DND-41 (cell line): ENCODE measurements at regions not wholly inside any gene's neighbourhood (a gene's known extent, or its start where the extent isn't known, plus 50 kb on each side); places are given as distances from the start of the nearest gene placed in this dataset.

ENCODE experiments used
- ATAC-seq: fragments of 200-7000 bp; cut with Tn5 transposase; 3 replicates; pipeline ENCODE4 v1.9.1; 2021; ENCODE audit warnings: low read depth; ENCODE audit not compliant: insufficient read depth
- DNase-seq: peaks from one replicate; pipeline ENCODE4 v3.0.0-alpha.2; 2020
- H2AFZ ChIP-seq: 2 replicates; pipeline ENCODE4 v1.6.0; 2012; ENCODE audit warnings: low read depth, low read length
- H3K27ac ChIP-seq: 2 replicates; pipeline ENCODE4 v1.5.1; 2012; ENCODE audit warnings: low read length, inconsistent platforms
- H3K27me3 ChIP-seq: fragments of 200-600 bp; sonication (generic); 2 replicates; pipeline ENCODE4 v1.6.0; 2012; ENCODE audit warnings: low read length, mild to moderate bottlenecking, inconsistent platforms; ENCODE audit not compliant: insufficient read depth, poor library complexity
- H3K36me3 ChIP-seq: 2 replicates; pipeline ENCODE4 v1.5.1; 2012; ENCODE audit warnings: low read length, inconsistent platforms; ENCODE audit not compliant: insufficient read depth
- H3K4me1 ChIP-seq: 2 replicates; pipeline ENCODE4 v1.5.1; 2012; ENCODE audit warnings: mild to moderate bottlenecking, low read length; ENCODE audit not compliant: insufficient read depth
- H3K4me2 ChIP-seq: 2 replicates; pipeline ENCODE4 v1.6.0; 2012; ENCODE audit warnings: mild to moderate bottlenecking, moderate library complexity, low read length, inconsistent platforms; ENCODE audit not compliant: insufficient read depth
- H3K4me3 ChIP-seq, 2 experiments: fragments of 200-600 bp in 1 of 2; shearing (Covaris generic) in 1 of 2; 2 replicates each; pipeline ENCODE4 v1.5.1; 2012 to 2016; ENCODE audit warnings: inconsistent platforms in 2 of 2, low read length in 2 of 2, mild to moderate bottlenecking in 2 of 2, low read depth in 1 of 2, moderate library complexity in 1 of 2
- H3K79me2 ChIP-seq: 2 replicates; pipeline ENCODE4 v1.6.0; 2012; ENCODE audit warnings: low read length, inconsistent platforms; ENCODE audit not compliant: insufficient read depth
- H3K9ac ChIP-seq: 2 replicates; pipeline ENCODE4 v1.6.0; 2012; ENCODE audit warnings: low read depth, mild to moderate bottlenecking, inconsistent platforms, low read length, moderate library complexity
- H3K9me3 ChIP-seq: 2 replicates; pipeline ENCODE4 v1.5.1; 2012; ENCODE audit warnings: low read length, moderate library complexity, mild to moderate bottlenecking, inconsistent platforms; ENCODE audit not compliant: insufficient read depth, severe bottlenecking
- H4K20me1 ChIP-seq: 2 replicates; pipeline ENCODE4 v1.6.0; 2012; ENCODE audit warnings: low read length; ENCODE audit not compliant: insufficient read depth
- EZH2 ChIP-seq: IDR thresholded peaks from 3 replicates; pipeline ENCODE4 v1.6.1; 2012; ENCODE audit warnings: borderline replicate concordance, low read depth, mild to moderate bottlenecking, moderate library complexity, low read length, inconsistent platforms; ENCODE audit not compliant: severe bottlenecking
- TF ChIP-seq, protein P1 (sequence below): IDR thresholded peaks from 2 replicates; pipeline ENCODE4 v1.5.1; 2012; ENCODE audit warnings: borderline replicate concordance, low read length, moderate library complexity, mild to moderate bottlenecking; ENCODE audit not compliant: poor library complexity, severe bottlenecking; ENCODE audit errors: extremely low read depth

DNA sequence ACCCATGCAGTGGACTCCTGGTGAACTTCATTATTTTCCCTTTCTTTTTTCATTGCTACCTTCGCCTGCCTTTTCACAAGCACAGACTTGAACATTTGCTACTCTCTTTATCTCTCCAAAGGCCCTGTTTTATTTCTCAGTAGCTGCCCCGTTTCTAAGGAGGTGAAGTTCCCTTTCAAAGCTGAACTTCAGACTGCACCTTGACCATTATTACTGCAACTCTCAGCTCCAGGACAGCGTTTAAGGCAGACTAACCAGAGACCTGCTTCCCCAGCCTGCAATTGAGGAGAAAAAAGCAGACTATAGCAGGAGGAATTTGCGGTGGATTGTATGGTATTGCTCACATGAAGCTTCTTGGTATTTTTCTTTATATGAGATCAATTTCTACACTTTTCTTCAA is 460.7 kb downstream of the CBLN4 start:
- no peak for ATAC-seq

DNA sequence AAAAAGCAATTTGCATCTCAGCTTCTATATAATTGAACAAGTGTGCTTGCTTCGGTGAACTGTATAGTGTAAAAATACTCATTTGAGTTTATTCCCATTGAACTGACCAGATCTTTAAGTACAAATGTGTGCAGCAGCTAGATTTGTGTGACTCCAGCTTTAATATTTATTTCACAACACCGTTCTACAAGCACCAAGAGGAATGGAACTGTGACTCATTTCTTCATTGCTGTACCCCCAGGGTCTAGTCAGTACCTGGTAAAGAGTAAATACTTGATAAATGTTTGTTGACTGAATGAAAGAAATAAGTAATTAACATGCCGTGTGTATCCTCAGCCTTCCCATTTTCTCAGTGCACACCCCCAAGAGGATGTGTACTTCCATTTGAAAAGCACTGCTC is 464.8 kb downstream of the CBLN4 start:
- DNase-seq (no peak), ATAC-seq (no peak)
- Histone ChIP-seq H3K9me3 (no peaks in the 10 kb centered on the region), H3K79me2 (no peaks in the 10 kb centered on the region), H3K27me3 (peaks cover 4% of the 10 kb centered on the region), H2AFZ (no peak overlapping the region), H4K20me1 (no peaks in the 10 kb centered on the region), H3K36me3 (no peaks in the 10 kb centered on the region), H3K9ac (no peak overlapping the region), H3K4me1 (no peaks in the 10 kb centered on the region), H3K4me3 (no peak overlapping the region), H3K4me2 (no peak overlapping the region), H3K27ac (no peak overlapping the region)
- TF ChIP-seq EZH2 = no peak
- TF ChIP-seq, protein P1, sequence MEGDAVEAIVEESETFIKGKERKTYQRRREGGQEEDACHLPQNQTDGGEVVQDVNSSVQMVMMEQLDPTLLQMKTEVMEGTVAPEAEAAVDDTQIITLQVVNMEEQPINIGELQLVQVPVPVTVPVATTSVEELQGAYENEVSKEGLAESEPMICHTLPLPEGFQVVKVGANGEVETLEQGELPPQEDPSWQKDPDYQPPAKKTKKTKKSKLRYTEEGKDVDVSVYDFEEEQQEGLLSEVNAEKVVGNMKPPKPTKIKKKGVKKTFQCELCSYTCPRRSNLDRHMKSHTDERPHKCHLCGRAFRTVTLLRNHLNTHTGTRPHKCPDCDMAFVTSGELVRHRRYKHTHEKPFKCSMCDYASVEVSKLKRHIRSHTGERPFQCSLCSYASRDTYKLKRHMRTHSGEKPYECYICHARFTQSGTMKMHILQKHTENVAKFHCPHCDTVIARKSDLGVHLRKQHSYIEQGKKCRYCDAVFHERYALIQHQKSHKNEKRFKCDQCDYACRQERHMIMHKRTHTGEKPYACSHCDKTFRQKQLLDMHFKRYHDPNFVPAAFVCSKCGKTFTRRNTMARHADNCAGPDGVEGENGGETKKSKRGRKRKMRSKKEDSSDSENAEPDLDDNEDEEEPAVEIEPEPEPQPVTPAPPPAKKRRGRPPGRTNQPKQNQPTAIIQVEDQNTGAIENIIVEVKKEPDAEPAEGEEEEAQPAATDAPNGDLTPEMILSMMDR = no peak

More for the DNA sequence above, 460.7 kb downstream of the CBLN4 start:
- H3K4me2 ChIP-seq = no peak overlapping the region
- no peaks in the 10 kb centered on the region for H4K20me1 ChIP-seq
- H3K79me2 ChIP-seq = no peaks in the 10 kb centered on the region
- no peak for DNase-seq
- H3K9ac ChIP-seq = no peak overlapping the region
- no peak overlapping the region for H2AFZ ChIP-seq
- no peak overlapping the region for H3K4me3 ChIP-seq
- TF ChIP-seq, protein P1 = no peak
- TF ChIP-seq EZH2 = no peak
- no peaks in the 10 kb centered on the region for H3K4me1 ChIP-seq
- peaks cover 4% of the 10 kb centered on the region for H3K27me3 ChIP-seq
- H3K27ac ChIP-seq = no peak overlapping the region
- H3K9me3 ChIP-seq = no peaks in the 10 kb centered on the region
- no peaks in the 10 kb centered on the region for H3K36me3 ChIP-seq

DNA sequence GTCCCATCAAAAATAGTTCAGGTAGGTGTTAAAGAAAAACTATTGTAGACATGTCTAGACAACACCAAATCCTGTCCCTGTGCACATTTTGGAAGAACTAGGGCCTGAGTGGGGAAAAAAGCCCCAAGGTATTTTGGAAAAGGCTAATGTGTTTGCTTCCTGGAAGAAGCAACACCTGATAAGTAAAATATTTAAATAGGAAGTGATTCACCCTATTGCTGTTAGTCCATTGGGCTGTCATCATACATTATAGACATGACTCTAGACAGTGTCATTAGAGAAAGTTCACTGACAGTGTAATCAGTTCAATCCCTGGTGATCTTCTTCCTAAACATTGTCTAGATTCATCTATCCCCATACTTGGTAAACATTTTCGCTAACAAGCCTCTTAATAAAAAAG is 465.3 kb downstream of the CBLN4 start:
- H2AFZ ChIP-seq = no peak overlapping the region
- H3K27ac ChIP-seq = no peak overlapping the region
- H4K20me1 ChIP-seq = no peaks in the 10 kb centered on the region
- DNase-seq (no peak), ATAC-seq (no peak)
- H3K4me2 ChIP-seq = no peak overlapping the region
- H3K4me1 ChIP-seq = no peaks in the 10 kb centered on the region
- no peaks in the 10 kb centered on the region for H3K36me3 ChIP-seq
- no peak overlapping the region for H3K9ac ChIP-seq
- peaks cover 4% of the 10 kb centered on the region for H3K27me3 ChIP-seq
- H3K9me3 ChIP-seq = no peaks in the 10 kb centered on the region
- no peaks in the 10 kb centered on the region for H3K79me2 ChIP-seq
- TF ChIP-seq, protein P1 = no peak
- no peak for TF ChIP-seq EZH2
- no peak overlapping the region for H3K4me3 ChIP-seq
